ENCODE measurements at regions not wholly inside any gene's neighbourhood (a gene's known extent, or its start where the extent isn't known, plus 50 kb on each side); places are given as distances from the start of the nearest gene placed in this dataset.

GRCh38 chr9:115964710-115965347, 188.8 kb upstream of the PAPPA start:
- DNase-seq (ENCODE audit: low read depth) = no peak
- TF ChIP-seq, protein P1, sequence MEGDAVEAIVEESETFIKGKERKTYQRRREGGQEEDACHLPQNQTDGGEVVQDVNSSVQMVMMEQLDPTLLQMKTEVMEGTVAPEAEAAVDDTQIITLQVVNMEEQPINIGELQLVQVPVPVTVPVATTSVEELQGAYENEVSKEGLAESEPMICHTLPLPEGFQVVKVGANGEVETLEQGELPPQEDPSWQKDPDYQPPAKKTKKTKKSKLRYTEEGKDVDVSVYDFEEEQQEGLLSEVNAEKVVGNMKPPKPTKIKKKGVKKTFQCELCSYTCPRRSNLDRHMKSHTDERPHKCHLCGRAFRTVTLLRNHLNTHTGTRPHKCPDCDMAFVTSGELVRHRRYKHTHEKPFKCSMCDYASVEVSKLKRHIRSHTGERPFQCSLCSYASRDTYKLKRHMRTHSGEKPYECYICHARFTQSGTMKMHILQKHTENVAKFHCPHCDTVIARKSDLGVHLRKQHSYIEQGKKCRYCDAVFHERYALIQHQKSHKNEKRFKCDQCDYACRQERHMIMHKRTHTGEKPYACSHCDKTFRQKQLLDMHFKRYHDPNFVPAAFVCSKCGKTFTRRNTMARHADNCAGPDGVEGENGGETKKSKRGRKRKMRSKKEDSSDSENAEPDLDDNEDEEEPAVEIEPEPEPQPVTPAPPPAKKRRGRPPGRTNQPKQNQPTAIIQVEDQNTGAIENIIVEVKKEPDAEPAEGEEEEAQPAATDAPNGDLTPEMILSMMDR (IDR thresholded peaks at IDR 0.05; ENCODE audit: low read depth, low read length, missing control alignments) = no peak
- in situ Hi-C loops (cut with HindIII; ENCODE audit: low sequenced_read_pairs) = no loop called here
- no peak overlapping the region for H3K4me3 ChIP-seq (ENCODE audit: low read depth, low read length)

GRCh38 chr9:115966660-115967059, 186.9 kb upstream of the PAPPA start:
- no peak for DNase-seq (ENCODE audit: low read depth)
- TF ChIP-seq, protein P1 (IDR thresholded peaks at IDR 0.05; ENCODE audit: low read depth, low read length, missing control alignments) = no peak
- in situ Hi-C loops (cut with HindIII; ENCODE audit: low sequenced_read_pairs) = no loop called here
- H3K4me3 ChIP-seq (ENCODE audit: low read depth, low read length) = no peak overlapping the region

GRCh38 chr9:115969096-115969495, 184.5 kb upstream of the PAPPA start:
- in situ Hi-C loops (cut with HindIII; ENCODE audit: low sequenced_read_pairs) = no loop called here
- no peak for DNase-seq (ENCODE audit: low read depth)
- H3K4me3 ChIP-seq (ENCODE audit: low read depth, low read length) = no peak overlapping the region
- TF ChIP-seq, protein P1 (IDR thresholded peaks at IDR 0.05; ENCODE audit: low read depth, low read length, missing control alignments) = no peak

DNA sequence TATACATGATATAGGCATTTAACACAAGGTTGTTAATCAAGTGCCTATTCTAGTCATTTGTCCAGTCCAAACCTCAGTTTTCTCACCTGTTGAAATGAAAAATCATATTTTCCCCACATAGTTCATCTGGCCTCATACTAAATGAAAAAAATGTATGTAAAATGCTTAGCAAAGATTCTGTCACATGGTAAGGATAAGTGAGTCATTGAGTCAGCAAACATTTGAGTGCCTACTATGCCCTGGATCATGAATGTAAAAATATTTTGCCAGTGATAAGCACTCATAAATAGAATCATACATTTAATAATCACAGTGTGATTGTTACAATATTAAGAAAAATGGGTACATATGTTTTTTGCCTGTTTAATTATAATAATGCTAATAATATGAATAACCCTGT, 181.2 kb upstream of the PAPPA start:
- H3K4me3 ChIP-seq (ENCODE audit: low read depth, low read length) = no peak overlapping the region
- TF ChIP-seq, protein P1 (IDR thresholded peaks at IDR 0.05; ENCODE audit: low read depth, low read length, missing control alignments) = no peak
- no peak for DNase-seq (ENCODE audit: low read depth)
- in situ Hi-C loops (cut with HindIII; ENCODE audit: low sequenced_read_pairs) = no loop called here

DNA sequence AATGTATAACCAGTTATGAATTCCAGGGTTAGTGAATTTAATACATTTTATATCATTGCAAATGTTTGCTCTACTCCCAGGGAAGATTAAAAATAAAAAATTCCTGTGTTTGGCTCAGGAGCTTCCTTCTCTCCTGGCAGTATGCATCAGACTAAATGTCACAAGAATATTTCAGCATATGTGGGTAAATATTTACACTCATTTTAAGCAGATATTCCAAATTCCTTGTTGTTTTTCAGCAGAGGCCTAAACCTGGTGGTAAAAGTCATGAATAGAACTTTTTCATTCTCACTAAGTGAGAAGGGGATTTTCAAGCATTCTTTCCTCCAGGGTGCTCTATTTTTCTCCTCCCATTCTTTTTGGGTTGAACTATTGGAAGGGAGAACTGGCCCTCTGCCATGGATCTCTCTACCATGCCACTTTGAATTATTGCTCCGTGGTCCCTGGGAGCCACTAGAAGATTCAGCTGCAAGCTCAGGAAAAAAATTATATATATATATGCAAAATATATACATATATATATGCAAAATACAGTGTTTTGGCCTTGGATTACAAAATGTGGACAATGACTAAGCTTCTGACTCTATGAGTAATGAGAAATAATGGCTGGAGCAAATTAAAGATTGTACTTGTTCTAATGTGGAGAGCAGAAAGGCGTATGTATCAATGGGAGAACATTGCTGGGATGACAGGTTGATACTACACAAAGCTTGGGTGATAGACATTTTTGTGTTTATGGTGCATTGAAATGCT, 180.6 kb upstream of the PAPPA start:
- H3K4me3 ChIP-seq (ENCODE audit: low read depth, low read length) = no peak overlapping the region
- DNase-seq (ENCODE audit: low read depth) = no peak
- in situ Hi-C loops (cut with HindIII; ENCODE audit: low sequenced_read_pairs) = no loop called here
- TF ChIP-seq, protein P1 (IDR thresholded peaks at IDR 0.05; ENCODE audit: low read depth, low read length, missing control alignments) = no peak

GRCh38 chr9:115976781-115977180, 176.8 kb upstream of the PAPPA start:
- no peak for DNase-seq (ENCODE audit: low read depth)
- TF ChIP-seq, protein P1 (IDR thresholded peaks at IDR 0.05; ENCODE audit: low read depth, low read length, missing control alignments) = no peak
- in situ Hi-C loops (cut with HindIII; ENCODE audit: low sequenced_read_pairs) = no loop called here
- no peak overlapping the region for H3K4me3 ChIP-seq (ENCODE audit: low read depth, low read length)

Measured in astrocyte of the cerebellum (primary cell).